T-helper 2 cell treated with Interferon-gamma antibody and Interleukin-4, amounts not matched to agents 100 ng/mL and 5 ng/mL, for 36 hours (primary cell): ENCODE measurements at regions not wholly inside any gene's neighbourhood (a gene's known extent, or its start where the extent isn't known, plus 50 kb on each side); places are given as distances from the start of the nearest gene placed in this dataset.

Source experiments
- intact Hi-C: fragments of 100-400 bp; cut with micrococcal nuclease; formaldehyde crosslinking; loops from one replicate; pipeline ENCODE4 v1.15.1; 2023

- intact Hi-C loops, result no loop called here
Observed at GRCh38 chr5:58403822-58404433, 56.0 kb downstream of the PLK2 start.

DNA sequence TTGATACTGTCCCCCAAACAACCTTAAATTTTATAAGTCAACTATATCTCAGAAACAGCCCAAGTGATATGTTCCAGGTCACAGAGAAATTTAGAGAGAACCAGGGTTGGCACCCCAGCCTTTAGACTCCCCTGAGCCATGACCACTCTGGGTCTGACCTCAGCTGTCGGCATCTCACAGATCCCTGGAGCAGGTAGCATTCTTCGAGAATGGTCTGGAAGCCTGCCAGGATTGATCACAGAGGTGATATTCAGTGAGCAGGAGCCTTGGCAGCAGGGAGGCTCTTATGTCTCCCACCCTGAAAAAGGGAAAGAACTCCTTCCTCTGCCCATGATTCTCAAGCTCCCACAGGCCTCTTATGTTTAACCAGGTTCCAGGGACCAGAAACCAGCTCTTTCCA is 58.2 kb downstream of the PLK2 start:
- intact Hi-C loops, result no loop called here

GRCh38 chr5:58400737-58401136 is 59.1 kb downstream of the PLK2 start:
- intact Hi-C loops, result no loop called here

DNA sequence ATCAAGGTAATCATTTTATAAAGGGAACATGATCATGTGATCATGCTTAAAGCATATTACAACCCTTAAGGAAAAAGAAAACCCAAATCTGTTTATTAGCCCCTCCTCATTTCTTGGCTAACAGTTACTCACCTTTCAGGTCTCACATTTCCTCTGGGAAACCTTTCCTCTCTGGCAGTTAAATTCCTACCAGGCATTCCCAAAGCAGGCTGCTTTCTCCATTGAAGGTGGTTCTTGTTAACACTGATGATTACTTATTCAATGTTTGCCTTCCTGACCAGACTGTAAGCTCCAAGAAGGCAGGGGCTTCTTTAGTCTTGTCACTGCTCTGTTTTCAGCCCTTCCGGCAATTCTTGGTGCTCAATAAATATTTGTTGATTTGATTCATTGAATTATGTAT is 59.9 kb downstream of the PLK2 start:
- intact Hi-C loops, result no loop called here

GRCh38 chr5:58394339-58394738 is 65.5 kb downstream of the PLK2 start:
- intact Hi-C loops, result no loop called here

- intact Hi-C loops, result no loop called here
Observed at GRCh38 chr5:58393716-58394115, 66.2 kb downstream of the PLK2 start.

DNA sequence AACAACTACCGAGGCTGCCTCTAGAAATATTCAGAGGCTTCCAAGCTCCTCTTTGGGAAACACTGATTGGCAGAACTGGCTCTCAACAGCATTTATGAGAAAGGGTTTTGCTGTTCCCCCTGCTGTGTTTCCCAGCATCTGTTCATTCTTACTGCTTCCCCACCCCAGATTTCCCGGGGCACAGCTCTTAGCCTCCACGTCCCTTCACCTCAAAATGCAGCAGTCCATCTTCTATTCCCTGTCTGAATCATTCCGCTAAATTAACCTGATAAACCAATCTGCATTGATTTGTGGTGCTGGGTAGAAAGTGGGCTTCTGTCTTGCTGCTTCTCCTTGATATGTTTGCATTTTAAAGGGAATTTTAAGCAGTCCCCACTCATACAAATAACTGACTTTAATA is 67.4 kb downstream of the PLK2 start:
- intact Hi-C loops, result no loop called here

DNA sequence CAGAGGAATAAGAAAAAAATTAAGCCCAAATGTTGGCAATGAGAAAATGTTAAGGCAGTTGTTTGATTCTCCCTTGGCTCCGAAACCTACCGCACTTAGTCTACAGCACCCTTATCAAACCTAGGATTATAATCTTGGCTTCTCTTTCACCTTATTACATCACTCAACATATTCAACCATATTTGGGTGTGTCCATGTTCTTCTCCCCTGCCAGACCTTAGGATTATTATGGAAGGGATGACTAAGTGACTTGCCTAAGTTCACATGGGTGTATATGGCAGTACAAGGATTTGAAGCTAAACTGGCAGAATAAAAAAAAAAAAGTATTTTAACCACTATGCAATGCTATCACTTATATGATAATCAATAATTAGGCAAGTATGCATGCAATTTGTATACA is 76.4 kb downstream of the PLK2 start:
- intact Hi-C loops, result no loop called here

DNA sequence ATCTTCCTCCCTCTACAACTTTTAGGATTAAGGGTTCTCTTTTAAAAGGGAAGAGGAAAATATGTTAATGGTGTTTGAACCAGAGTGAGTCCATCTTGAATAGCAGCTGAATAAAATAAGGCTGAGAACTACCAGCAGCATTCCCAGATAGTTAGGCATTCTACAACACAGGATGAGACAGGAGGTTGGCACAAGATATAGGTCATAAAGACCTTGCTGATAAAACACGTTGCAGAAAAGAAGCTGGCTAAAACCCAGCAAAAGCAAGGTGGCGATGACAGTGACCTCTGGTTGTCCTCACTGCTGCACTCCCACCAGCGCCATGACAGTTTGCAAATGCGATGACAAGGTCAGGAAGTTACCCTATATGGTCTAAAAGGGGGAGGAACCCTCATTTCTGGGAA is 77.8 kb downstream of the PLK2 start:
- intact Hi-C loops, result no loop called here

DNA sequence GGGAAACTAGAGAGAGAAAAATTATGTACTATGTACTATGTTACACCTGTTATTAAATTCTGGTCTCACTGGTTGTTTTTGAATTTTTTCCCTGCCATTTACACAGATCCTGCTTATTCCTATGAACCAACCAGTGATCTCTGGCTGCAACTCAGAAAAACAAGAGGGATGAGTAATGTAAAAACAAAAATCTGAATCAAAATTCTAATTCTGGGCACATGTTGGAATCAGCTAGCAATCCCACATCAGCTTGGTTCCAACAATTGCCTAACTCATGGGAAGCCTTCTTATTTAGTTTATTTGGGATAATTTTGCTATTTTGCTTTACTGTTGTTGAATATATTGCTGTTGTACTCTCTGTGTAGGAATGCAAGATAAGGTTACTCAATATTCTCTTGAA is 78.3 kb downstream of the PLK2 start:
- intact Hi-C loops, result no loop called here

DNA sequence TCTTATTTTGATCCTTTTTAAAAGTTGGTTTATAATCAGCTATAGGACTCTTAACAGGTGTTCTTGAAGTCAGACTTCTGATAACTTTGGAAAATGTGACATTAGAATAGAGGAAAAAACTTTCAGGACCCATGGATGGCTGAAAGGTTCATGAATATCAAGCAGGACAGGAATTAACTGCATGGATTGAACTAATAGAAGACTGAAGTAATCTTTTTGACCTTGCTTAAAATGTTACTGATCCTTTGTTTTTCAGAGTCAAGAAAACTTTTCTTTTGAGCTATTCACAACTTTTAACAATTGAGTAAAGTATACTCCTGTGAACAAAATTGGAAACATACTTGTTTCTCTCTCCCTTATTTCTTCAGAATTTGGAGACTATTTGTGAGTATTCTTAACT is 79.2 kb downstream of the PLK2 start:
- intact Hi-C loops, result no loop called here

DNA sequence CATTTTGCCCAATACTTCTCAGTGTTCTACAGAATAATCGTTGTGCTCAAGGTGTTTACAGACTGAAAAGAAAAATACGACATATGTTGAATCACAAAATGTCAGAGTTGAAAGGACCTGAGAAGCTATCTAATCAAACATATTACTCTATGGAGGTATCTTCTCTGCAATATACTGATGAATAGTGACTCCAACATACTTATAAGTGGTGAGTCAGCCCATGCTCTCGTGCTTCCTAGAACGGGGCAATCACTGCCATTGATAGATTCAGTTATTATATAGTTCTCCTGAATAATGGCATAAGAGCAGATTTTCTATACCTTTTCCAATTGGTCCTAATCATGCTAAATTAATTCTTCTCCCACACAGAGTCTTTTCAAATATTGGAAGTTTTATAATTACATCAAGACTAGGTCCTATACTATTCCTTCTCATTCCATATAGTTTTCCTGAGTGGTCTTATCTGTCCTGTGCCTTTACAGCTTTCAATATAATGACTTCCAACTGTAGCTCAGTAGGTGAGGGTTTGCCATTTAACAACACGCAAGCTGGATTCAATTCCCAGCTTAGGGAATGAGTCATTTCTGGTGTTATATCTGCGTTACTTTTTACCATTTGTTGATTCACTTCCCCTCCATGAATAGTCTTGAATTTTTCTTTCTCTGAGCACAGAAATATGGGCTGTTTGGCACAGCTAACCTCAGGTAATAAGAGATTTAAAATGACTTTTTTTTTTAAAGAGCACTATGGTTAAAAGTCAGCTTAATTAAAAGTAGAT is 81.1 kb downstream of the PLK2 start:
- intact Hi-C loops, result no loop called here

DNA sequence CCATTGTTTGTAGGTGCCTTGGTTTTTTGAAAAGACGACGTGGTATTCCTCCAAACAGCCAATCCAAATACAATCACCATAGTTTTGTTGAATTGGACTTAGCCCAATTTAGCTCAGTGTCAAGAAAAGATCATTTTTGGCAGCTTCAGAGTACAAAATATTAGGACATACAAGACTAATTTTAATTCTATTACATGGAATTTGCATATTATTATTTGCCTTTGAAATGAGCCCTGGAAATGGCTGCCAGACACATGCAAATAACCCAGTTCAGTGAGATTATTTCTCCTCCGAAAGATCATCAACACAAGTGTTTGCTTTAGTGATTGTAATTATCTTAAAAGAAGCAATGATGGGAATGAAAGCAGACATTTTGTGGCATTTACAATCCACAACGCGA is 89.3 kb downstream of the PLK2 start:
- intact Hi-C loops, result no loop called here

GRCh38 chr5:58369513-58370190 is 90.2 kb downstream of the PLK2 start:
- intact Hi-C loops, result no loop called here

DNA sequence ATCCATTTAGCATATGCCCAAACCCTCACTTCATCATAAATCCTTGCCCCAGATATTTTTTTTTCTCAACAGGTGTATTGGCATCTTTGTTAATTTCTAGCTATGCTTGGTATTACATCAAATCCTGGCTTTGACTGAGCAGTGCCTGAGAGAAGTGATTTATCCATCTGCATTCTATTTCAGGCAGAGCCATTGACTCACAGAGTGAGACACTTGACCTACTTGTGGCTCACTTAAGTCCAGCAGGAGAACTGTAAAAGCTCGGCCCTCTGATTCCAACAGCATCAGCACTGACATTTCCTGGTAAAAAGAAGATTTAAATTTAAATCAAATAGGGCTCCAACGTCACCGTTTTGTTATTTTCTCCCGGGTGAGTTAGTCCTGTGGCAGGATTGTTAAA is 93.4 kb downstream of the PLK2 start:
- intact Hi-C loops, result no loop called here

GRCh38 chr5:58365791-58366190 is 94.1 kb downstream of the PLK2 start:
- intact Hi-C loops, result no loop called here

- intact Hi-C loops, result no loop called here
Observed at GRCh38 chr5:58363461-58364249, 96.2 kb downstream of the PLK2 start.

GRCh38 chr5:58362135-58362534 is 97.8 kb downstream of the PLK2 start:
- intact Hi-C loops, result no loop called here

- intact Hi-C loops, result no loop called here
Observed at GRCh38 chr5:58360794-58361193, 99.1 kb downstream of the PLK2 start.

DNA sequence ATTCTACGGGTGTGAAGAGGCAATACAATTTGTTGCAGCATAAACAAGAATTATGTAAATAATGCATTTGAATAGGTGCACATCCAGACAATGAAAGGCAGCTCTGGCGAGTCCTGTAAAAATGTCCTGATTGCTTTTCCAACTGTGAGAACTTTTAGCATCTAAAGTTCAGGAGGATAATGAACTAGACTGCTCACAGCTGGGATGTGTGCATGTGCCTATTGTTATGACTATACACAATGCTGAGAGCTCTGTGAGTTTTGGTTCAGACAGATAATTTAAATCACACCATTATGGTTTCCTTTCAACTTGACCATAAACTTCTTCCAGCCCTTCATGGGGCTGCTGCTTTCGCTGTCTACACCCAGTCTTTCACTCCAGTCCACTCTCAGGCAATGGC is 99.9 kb downstream of the PLK2 start:
- intact Hi-C loops, result no loop called here

DNA sequence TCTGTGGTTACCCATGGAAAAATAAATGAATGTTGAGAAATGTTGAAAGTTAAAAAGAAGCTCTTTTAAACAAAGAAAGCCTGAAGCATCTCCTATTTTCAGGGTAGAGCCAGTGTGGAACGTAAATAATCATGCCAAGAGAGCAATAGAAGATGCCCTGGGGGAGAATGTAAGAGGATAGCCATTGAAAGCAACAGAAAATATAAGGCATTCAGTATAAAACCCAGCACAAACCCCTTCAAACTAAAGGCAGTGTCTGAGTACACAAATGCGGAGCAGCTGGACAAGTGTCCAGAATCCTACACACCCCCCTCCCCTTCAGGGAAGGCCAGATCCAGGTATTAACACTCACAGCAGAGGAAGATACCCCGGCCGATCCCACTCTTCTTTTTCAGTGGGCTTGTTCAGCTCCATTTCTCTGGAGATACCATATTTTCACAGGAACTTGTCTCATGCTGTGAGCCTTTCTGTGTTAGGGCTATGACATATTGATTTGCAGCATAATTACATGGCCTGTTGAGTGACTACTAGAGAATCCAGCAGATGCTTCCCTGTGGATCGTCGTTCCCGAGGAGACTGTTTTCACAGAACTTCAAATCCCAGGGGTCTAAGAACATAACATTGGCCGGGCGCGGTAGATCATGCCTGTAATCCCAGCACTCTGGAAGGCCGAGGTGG is 101.2 kb downstream of the PLK2 start:
- intact Hi-C loops, result no loop called here
